IgD-negative memory B cell (primary cell): ENCODE measurements at regions not wholly inside any gene's neighbourhood (a gene's known extent, or its start where the extent isn't known, plus 50 kb on each side); places are given as distances from the start of the nearest gene placed in this dataset.
"Not testable (repeated sequence)": the region's sequence is repeated elsewhere in the genome, so short reads cannot be mapped to it uniquely, and the experiment has no call there.

Experiments used
- H3K27ac Mint-ChIP-seq, 3 donors: one replicate each; pipeline ENCODE4 v1.8.0; 2020 to 2022; ENCODE audit warnings: mild to moderate bottlenecking in 3 of 3, mixed read lengths in 3 of 3, moderate library complexity in 1 of 3
- H3K27me3 Mint-ChIP-seq: one replicate; pipeline ENCODE4 v1.8.0; 2021; ENCODE audit warnings: mixed read lengths
- H3K36me3 Mint-ChIP-seq: one replicate; pipeline ENCODE4 v1.8.0; 2020; ENCODE audit warnings: mild to moderate bottlenecking, mixed read lengths
- H3K4me1 Mint-ChIP-seq, 3 donors: one replicate each; pipeline ENCODE4 v1.8.0; 2020 to 2022; ENCODE audit warnings: mixed read lengths in 3 of 3, mild to moderate bottlenecking in 1 of 3
- H3K4me3 Mint-ChIP-seq, 4 donors: one replicate each; pipeline ENCODE4 v1.8.0; 2020 to 2022; ENCODE audit warnings: mild to moderate bottlenecking in 4 of 4, mixed read lengths in 4 of 4, moderate library complexity in 3 of 4
- H3K9me3 Mint-ChIP-seq, 3 donors: one replicate each; pipeline ENCODE4 v1.8.0; 2020 to 2021; ENCODE audit warnings: mixed read lengths in 3 of 3, mild to moderate bottlenecking in 1 of 3

- H3K36me3 Mint-ChIP-seq = no peaks in the 10 kb centered on the region
- H3K27ac Mint-ChIP-seq = peak overlapping the region in 1 of 3 donors; percentile 57
- no peaks in the 10 kb centered on the region for H3K9me3 Mint-ChIP-seq
- no peaks in the 10 kb centered on the region for H3K4me1 Mint-ChIP-seq
- peaks cover 3% of the 10 kb centered on the region for H3K27me3 Mint-ChIP-seq
- no peak overlapping the region for H3K4me3 Mint-ChIP-seq
These were observed 147.1 kb downstream of the PRL start for GRCh38 chr6:22149501-22150367.

- Mint-ChIP-seq H3K27me3 (peaks cover 3% of the 10 kb centered on the region), H3K9me3 (no peaks in the 10 kb centered on the region), H3K36me3 (no peaks in the 10 kb centered on the region), H3K4me3 (no peak overlapping the region), H3K4me1 (no peaks in the 10 kb centered on the region), H3K27ac (no peak overlapping the region)
These were observed 146.3 kb downstream of the PRL start for GRCh38 chr6:22150368-22151035.

- H3K27me3 Mint-ChIP-seq = peaks cover 2% of the 10 kb centered on the region
- H3K9me3 Mint-ChIP-seq = no peaks in the 10 kb centered on the region
- no peaks in the 10 kb centered on the region for H3K4me1 Mint-ChIP-seq
- H3K4me3 Mint-ChIP-seq = no peak overlapping the region
- no peak overlapping the region for H3K27ac Mint-ChIP-seq
- no peaks in the 10 kb centered on the region for H3K36me3 Mint-ChIP-seq
These were observed 144.9 kb downstream of the PRL start for GRCh38 chr6:22151892-22152291.

GRCh38 chr6:22152841-22153240 is 144.0 kb downstream of the PRL start:
- H3K4me1 Mint-ChIP-seq = no peaks in the 10 kb centered on the region
- H3K27me3 Mint-ChIP-seq = no peaks in the 10 kb centered on the region
- no peaks in the 10 kb centered on the region for H3K9me3 Mint-ChIP-seq
- no peaks in the 10 kb centered on the region for H3K36me3 Mint-ChIP-seq
- H3K27ac Mint-ChIP-seq = no peak overlapping the region
- no peak overlapping the region for H3K4me3 Mint-ChIP-seq

GRCh38 chr6:22153384-22154158 is 143.3 kb downstream of the PRL start:
- no peaks in the 10 kb centered on the region for H3K4me1 Mint-ChIP-seq
- H3K27me3 Mint-ChIP-seq = no peaks in the 10 kb centered on the region
- H3K4me3 Mint-ChIP-seq = no peak overlapping the region
- no peak overlapping the region for H3K27ac Mint-ChIP-seq
- H3K36me3 Mint-ChIP-seq = no peaks in the 10 kb centered on the region
- no peaks in the 10 kb centered on the region for H3K9me3 Mint-ChIP-seq

GRCh38 chr6:22155551-22155950 is 141.3 kb downstream of the PRL start:
- Mint-ChIP-seq H3K9me3 (peaks cover 0 to 3% (median 0%) of the 10 kb centered on the region in 3 donors), H3K27ac (no peak overlapping the region), H3K4me1 (no peaks in the 10 kb centered on the region), H3K36me3 (no peaks in the 10 kb centered on the region), H3K4me3 (no peak overlapping the region), H3K27me3 (no peaks in the 10 kb centered on the region)

- H3K36me3 Mint-ChIP-seq = no peaks in the 10 kb centered on the region
- H3K27me3 Mint-ChIP-seq = no peaks in the 10 kb centered on the region
- no peaks in the 10 kb centered on the region for H3K4me1 Mint-ChIP-seq
- no peak overlapping the region for H3K4me3 Mint-ChIP-seq
- H3K27ac Mint-ChIP-seq = no peak overlapping the region
- H3K9me3 Mint-ChIP-seq = peaks cover 0 to 3% (median 0%) of the 10 kb centered on the region in 3 donors
These were observed 139.6 kb downstream of the PRL start for GRCh38 chr6:22157233-22157632.

- peaks cover 3 to 8% (median 5%) of the 10 kb centered on the region in 3 donors for H3K9me3 Mint-ChIP-seq
- H3K27me3 Mint-ChIP-seq = no peaks in the 10 kb centered on the region
- H3K27ac Mint-ChIP-seq = no peak overlapping the region
- no peaks in the 10 kb centered on the region for H3K4me1 Mint-ChIP-seq
- no peak overlapping the region for H3K4me3 Mint-ChIP-seq
- no peaks in the 10 kb centered on the region for H3K36me3 Mint-ChIP-seq
These were observed 132.6 kb downstream of the PRL start for GRCh38 chr6:22164236-22164635.

- H3K4me3 Mint-ChIP-seq, H3K4me1 Mint-ChIP-seq, H3K27me3 Mint-ChIP-seq, H3K27ac Mint-ChIP-seq, H3K36me3 Mint-ChIP-seq: not testable (repeated sequence)
- H3K9me3 Mint-ChIP-seq = peaks cover 0 to 17% (median 15%) of the 10 kb centered on the region in 3 donors
These were observed 125.8 kb downstream of the PRL start for GRCh38 chr6:22171006-22171405.

GRCh38 chr6:22171885-22172284 is 125.0 kb downstream of the PRL start:
- not testable (repeated sequence) for H3K4me1 Mint-ChIP-seq, H3K27me3 Mint-ChIP-seq, H3K27ac Mint-ChIP-seq, H3K36me3 Mint-ChIP-seq, H3K4me3 Mint-ChIP-seq
- H3K9me3 Mint-ChIP-seq = peaks cover 0 to 17% (median 15%) of the 10 kb centered on the region in 3 donors

GRCh38 chr6:22173311-22173710 is 123.5 kb downstream of the PRL start:
- Mint-ChIP-seq H3K9me3 (peaks cover 0 to 17% (median 15%) of the 10 kb centered on the region in 3 donors), H3K27me3 (no peaks in the 10 kb centered on the region), H3K36me3 (no peaks in the 10 kb centered on the region), H3K27ac (no peak overlapping the region), H3K4me3 (no peak overlapping the region), H3K4me1 (no peaks in the 10 kb centered on the region)

- H3K27ac Mint-ChIP-seq, H3K27me3 Mint-ChIP-seq, H3K4me3 Mint-ChIP-seq, H3K36me3 Mint-ChIP-seq, H3K4me1 Mint-ChIP-seq: not testable (repeated sequence)
- peaks cover 16 to 31% (median 18%) of the 10 kb centered on the region in 3 donors for H3K9me3 Mint-ChIP-seq
These were observed 116.6 kb downstream of the PRL start for GRCh38 chr6:22180250-22180649.

GRCh38 chr6:22184371-22184770 is 112.5 kb downstream of the PRL start:
- Mint-ChIP-seq H3K4me3 (no peak overlapping the region), H3K27me3 (no peaks in the 10 kb centered on the region), H3K4me1 (no peaks in the 10 kb centered on the region), H3K27ac (no peak overlapping the region), H3K9me3 (peaks cover 19 to 33% (median 20%) of the 10 kb centered on the region in 3 donors), H3K36me3 (peaks cover 2% of the 10 kb centered on the region)

- Mint-ChIP-seq H3K27ac (no peak overlapping the region), H3K4me1 (no peaks in the 10 kb centered on the region), H3K4me3 (no peak overlapping the region), H3K9me3 (peaks cover 4 to 6% (median 5%) of the 10 kb centered on the region in 3 donors), H3K27me3 (no peaks in the 10 kb centered on the region), H3K36me3 (no peaks in the 10 kb centered on the region)
These were observed 106.9 kb downstream of the PRL start for GRCh38 chr6:22189946-22190345.

- H3K9me3 Mint-ChIP-seq = peaks cover 2 to 9% (median 7%) of the 10 kb centered on the region in 3 donors
- H3K4me1 Mint-ChIP-seq = no peaks in the 10 kb centered on the region
- H3K27me3 Mint-ChIP-seq = no peaks in the 10 kb centered on the region
- no peak overlapping the region for H3K4me3 Mint-ChIP-seq
- no peaks in the 10 kb centered on the region for H3K36me3 Mint-ChIP-seq
- H3K27ac Mint-ChIP-seq = no peak overlapping the region
These were observed 102.5 kb downstream of the PRL start for GRCh38 chr6:22194188-22194921.
